WTC11 (cell line): ENCODE measurements at regions not wholly inside any gene's neighbourhood (a gene's known extent, or its start where the extent isn't known, plus 50 kb on each side); places are given as distances from the start of the nearest gene placed in this dataset.

Experiments used
- MXD4 ChIP-seq: fragments of 250-450 bp; sonication (Bioruptor Pico); IDR thresholded peaks from 2 replicates; pipeline ENCODE4 v1.8.0; 2021; ENCODE audit warnings: mild to moderate bottlenecking, moderate library complexity, borderline replicate concordance
- ZNF232 ChIP-seq: sonication (generic); formaldehyde crosslinking; IDR thresholded peaks from 2 replicates; pipeline ENCODE4 v1.8.0; 2022; ENCODE audit warnings: mild to moderate bottlenecking, missing genetic modification reagents
- TF ChIP-seq, protein P1 (sequence below): sonication (generic); formaldehyde crosslinking; IDR thresholded peaks from 2 replicates; pipeline ENCODE4 v1.8.1; 2023; ENCODE audit warnings: mild to moderate bottlenecking, missing genetic modification reagents
- TF ChIP-seq, protein P2 (sequence below): fragments of 200-600 bp; IDR thresholded peaks from 2 replicates; pipeline ENCODE4 v1.8.0; 2022; ENCODE audit warnings: antibody characterized with exemption
- TF ChIP-seq, protein P3 (sequence below): sonication (generic); formaldehyde crosslinking; IDR thresholded peaks from 2 replicates; pipeline ENCODE4 v1.8.0; 2022; ENCODE audit warnings: mild to moderate bottlenecking, missing genetic modification reagents
- TF ChIP-seq, protein P4 (sequence below): fragments of 250-450 bp; sonication (Bioruptor Pico); IDR thresholded peaks from 2 replicates; pipeline ENCODE4 v1.8.0; 2021; ENCODE audit warnings: mild to moderate bottlenecking

DNA sequence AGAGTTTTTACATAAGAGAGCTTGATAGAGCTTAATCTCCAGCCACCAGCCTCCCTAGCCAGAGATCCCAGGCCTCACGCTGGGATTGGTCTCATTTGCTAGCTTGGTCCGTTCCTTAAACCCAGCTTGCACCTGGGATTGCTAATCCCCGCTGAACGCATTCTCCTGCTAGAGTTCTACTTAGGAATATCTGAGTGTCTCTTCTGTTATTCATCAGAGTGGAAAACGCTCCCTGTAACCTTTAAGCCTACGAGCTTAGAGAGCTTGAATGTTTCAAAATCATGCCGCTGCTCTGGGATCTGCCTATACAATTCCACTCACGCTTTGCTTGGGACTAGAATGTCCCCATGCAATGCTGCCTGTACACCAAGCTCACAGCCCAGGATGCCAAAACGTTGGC, 201.8 kb downstream of the NSG2 start:
- TF ChIP-seq, protein P1, sequence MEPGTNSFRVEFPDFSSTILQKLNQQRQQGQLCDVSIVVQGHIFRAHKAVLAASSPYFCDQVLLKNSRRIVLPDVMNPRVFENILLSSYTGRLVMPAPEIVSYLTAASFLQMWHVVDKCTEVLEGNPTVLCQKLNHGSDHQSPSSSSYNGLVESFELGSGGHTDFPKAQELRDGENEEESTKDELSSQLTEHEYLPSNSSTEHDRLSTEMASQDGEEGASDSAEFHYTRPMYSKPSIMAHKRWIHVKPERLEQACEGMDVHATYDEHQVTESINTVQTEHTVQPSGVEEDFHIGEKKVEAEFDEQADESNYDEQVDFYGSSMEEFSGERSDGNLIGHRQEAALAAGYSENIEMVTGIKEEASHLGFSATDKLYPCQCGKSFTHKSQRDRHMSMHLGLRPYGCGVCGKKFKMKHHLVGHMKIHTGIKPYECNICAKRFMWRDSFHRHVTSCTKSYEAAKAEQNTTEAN (CRISPR knock-in tag), result no peak
- TF ChIP-seq MXD4 (CRISPR knock-in tag), result no peak
- TF ChIP-seq, protein P2, sequence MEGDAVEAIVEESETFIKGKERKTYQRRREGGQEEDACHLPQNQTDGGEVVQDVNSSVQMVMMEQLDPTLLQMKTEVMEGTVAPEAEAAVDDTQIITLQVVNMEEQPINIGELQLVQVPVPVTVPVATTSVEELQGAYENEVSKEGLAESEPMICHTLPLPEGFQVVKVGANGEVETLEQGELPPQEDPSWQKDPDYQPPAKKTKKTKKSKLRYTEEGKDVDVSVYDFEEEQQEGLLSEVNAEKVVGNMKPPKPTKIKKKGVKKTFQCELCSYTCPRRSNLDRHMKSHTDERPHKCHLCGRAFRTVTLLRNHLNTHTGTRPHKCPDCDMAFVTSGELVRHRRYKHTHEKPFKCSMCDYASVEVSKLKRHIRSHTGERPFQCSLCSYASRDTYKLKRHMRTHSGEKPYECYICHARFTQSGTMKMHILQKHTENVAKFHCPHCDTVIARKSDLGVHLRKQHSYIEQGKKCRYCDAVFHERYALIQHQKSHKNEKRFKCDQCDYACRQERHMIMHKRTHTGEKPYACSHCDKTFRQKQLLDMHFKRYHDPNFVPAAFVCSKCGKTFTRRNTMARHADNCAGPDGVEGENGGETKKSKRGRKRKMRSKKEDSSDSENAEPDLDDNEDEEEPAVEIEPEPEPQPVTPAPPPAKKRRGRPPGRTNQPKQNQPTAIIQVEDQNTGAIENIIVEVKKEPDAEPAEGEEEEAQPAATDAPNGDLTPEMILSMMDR, result no peak
- TF ChIP-seq ZNF232, result no peak
- TF ChIP-seq, protein P3, sequence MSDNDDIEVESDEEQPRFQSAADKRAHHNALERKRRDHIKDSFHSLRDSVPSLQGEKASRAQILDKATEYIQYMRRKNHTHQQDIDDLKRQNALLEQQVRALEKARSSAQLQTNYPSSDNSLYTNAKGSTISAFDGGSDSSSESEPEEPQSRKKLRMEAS, result no peak
- TF ChIP-seq, protein P4, sequence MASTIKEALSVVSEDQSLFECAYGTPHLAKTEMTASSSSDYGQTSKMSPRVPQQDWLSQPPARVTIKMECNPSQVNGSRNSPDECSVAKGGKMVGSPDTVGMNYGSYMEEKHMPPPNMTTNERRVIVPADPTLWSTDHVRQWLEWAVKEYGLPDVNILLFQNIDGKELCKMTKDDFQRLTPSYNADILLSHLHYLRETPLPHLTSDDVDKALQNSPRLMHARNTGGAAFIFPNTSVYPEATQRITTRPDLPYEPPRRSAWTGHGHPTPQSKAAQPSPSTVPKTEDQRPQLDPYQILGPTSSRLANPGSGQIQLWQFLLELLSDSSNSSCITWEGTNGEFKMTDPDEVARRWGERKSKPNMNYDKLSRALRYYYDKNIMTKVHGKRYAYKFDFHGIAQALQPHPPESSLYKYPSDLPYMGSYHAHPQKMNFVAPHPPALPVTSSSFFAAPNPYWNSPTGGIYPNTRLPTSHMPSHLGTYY, result no peak
